ENCODE measurements at regions not wholly inside any gene's neighbourhood (a gene's known extent, or its start where the extent isn't known, plus 50 kb on each side); places are given as distances from the start of the nearest gene placed in this dataset.

DNA sequence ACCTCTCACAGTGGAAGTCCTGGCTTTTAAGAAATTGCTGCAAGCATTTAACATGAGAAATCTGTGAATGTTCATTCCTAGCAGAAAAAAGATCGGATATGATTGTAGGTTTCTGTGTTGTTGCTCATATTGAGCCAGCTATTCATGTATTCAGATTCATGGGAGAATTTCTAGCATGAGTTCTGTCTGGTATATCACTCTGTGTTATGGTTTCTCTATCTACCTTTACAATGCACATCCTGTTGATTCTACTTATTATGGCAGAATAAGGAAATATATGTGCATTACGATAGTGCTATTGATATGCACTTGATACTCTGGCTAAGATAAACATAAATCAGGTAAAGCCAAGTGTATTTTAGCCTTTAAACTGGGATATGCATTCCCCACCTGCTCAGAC lies 138.2 kb downstream of the KCNRG start:
- no peak for TF ChIP-seq CTCF (IDR thresholded peaks at IDR 0.05)
- no peak for TF ChIP-seq POLR2A (IDR thresholded peaks at IDR 0.05)
